Limb (tissue), 2 donors: ENCODE measurements at regions not wholly inside any gene's neighbourhood (a gene's known extent, or its start where the extent isn't known, plus 50 kb on each side); places are given as distances from the start of the nearest gene placed in this dataset.

ENCODE experiments used
- DNase-seq, 2 donors: peaks; one replicate each; pipeline ENCODE4 v3.0.0-alpha.2; 2016; ENCODE audit errors: extremely low spot score in 2 of 2

DNA sequence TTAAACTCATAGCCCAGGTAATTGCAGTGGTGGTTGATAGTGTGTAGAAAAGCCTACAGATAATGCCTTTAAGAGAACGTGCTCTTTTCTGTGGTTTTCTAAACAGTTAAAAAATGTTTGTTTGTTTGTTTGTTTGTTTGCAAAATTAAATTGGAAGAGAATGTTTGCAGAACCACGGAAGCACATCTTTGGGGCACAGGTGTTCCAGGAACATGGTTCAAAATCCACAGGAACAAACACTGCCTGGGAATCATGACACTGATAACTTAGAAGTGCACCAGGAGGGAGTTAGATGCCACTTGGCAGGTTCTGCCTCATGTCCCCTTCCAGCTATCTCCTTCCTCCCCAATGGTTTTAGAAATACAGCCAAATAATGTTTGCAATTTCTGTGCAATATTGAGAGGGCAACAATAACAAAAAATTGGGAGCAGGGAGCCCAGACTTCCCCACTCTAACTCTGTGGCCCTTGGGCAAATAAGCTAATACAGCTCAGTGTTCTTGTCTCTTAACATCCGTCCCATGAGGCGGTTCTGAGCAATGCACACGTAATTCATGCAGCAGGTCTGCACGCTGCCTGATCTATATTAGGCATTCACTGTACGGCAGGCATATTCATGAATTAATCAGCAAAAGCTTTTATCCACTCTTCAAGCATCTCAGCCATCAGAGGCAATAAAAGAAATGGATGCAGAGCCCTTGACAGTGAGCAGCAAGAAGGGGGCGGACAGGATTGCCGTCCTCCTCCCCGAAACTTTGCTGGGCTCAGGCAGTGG is 274.3 kb upstream of the FOXQ1 start:
- no peak for DNase-seq

DNA sequence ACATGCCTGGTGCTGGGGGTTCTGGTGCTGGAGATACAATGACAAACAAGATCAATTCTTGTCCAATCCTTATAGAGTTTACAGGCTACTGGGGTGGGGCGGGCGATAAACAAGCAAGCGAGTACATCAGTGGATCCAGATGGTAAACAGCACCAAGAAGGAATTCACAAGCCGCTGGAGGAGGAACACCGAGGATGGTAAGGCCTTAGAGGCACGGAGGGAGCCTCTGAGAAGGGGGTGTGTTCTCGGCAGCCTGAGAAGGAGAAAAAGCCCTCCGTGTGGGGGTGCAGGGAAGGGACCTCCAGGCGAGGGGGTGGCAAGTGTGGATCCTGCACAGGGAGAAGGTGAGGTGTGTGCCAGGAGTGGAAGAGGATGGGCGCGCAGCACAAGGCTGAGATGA is 276.5 kb upstream of the FOXQ1 start:
- no peak for DNase-seq

DNA sequence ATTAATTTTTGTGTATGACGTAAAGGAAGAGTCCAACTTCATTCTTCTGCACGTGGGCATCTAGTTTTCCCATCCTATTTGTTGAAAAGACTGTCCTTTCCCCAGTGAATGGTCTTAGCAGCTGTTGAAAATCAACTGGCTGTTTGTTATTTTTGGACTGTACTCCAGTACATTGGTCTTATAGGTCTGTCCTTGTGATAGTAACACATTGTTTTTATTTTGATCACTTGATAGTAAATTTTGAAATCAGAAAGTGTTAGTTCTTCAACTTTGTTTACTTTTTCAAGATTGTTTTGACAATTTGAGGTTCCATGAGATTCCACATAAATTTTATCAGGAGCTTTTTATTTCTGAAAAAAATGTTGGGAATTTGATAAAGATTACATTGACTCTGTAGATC is 280.2 kb upstream of the FOXQ1 start:
- no peak for DNase-seq

DNA sequence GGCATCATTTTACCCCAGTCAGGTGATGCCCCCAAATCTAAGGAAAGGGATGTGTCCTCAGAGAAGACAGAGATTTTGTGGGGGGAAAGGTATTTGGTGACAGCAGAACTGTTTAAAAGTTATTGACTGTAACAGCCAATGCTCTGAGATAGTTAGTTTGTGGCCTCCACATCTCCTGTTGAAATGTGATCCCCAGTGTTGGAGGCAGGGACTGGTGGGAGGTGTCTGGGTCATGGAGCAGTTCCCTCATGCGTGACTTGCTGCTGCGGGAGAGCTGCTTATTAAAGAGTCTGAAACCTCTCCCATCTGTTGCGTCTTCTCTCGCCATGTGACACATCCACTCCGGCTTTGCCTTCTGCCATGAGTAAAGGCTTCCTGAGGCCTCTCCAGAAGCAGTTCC is 282.8 kb upstream of the FOXQ1 start:
- DNase-seq = no peak

DNA sequence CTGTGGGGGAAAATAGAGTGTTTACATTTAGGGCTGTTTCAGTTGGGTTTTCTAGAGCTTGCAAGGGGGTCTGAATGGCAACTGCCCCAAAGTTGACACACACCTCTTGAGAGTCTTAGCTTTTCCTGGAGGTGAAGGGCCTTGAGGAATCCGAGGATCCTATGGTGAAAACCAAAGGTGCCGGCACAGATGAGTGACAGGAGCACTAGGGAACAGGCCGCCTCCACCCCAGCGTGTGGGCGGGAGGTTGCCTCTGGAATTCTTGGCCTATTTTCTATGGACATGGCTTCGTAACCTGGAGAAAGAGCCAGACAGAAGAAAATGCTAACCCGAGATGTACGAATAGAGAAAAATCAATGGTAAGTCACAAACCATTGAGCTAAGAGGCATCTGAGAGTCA is 283.2 kb upstream of the FOXQ1 start:
- no peak for DNase-seq

DNA sequence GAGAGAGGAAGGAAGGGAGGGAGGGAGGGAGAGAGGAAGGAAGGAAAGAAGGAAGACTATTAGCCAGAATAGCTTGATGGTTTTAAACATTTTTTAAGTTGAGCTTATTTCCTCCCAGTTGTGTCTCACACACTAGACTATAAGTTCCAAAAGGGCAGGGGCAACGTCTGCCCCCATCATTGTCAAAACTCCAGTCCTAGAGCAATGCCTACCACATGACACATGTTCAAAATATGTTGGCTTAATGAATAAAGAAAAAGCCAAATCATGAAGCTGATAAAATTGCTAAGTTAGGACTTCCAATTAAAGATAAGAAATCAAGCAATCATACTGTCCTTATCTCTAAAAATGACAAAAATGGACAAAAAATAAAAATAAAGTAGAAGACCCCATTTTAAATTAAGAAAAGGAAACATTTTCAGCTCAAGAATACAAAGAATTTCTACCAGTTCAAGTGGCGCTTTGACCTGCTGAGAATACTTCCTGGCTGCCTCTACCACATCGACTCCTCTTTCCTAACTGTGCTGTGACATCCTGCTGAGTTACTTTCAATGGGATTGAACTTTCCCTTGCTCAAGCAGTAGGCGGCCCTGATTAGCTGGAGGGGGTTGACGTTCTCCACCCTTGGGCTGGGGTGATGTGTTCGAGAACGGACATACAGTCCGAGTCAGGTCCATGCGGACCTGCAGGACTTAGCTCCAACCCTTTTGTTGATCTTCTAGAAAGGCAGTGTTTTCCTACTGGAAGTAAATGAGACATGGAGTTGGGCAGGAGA is 283.9 kb upstream of the FOXQ1 start:
- DNase-seq = no peak

DNA sequence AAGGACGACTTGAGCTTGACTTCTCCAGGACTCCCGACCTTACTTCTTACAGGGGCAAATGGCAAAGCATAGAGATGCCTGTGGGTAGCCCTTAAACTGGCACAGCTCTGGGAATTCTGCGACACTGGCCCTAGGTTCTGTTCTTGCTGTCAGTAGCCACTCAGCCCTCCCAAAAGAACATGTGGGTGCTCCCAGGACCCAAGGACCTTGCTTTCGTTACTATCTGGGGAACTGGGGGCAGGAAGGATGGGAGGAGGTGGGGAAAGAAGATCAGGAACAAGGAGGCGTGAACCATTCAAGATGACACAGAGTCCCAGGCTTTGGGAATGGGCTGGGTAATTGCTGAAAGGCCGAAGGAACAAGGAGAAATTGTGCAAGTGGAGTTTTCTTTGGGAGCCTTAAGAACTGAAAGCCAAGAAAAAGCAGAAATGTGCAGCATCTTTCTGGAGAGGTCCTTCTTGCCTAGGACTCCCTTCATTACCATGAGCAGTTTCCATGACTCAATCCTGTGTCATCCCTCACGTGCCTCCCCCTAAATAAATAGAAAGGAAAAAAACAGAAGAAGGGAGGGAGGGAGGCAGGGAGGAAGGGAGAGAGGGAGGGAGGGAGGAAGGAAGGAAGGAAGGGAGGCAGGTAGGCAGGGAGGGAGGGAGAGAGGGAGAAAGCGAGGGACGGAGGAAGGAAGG is 284.6 kb upstream of the FOXQ1 start:
- DNase-seq = no peak

DNA sequence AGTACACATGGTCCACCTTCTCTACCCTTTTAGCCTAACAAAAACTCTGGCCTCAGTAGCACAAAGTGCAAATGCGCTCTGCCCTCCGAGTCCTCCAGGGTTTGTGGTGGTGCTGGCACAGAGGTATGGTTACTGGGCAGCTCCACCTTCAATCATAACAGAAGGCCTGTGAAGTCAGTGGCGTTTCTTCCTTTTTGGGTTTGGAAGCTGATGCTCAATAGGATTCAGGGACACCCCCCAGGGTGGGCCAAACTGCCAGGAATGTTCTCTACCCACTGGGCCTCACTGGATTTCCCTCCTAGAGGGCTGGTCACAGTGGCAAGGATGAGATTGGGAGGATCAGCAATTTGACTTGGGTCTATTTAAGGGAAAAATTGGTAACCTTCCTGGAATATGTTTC is 286.1 kb upstream of the FOXQ1 start:
- DNase-seq = no peak

DNA sequence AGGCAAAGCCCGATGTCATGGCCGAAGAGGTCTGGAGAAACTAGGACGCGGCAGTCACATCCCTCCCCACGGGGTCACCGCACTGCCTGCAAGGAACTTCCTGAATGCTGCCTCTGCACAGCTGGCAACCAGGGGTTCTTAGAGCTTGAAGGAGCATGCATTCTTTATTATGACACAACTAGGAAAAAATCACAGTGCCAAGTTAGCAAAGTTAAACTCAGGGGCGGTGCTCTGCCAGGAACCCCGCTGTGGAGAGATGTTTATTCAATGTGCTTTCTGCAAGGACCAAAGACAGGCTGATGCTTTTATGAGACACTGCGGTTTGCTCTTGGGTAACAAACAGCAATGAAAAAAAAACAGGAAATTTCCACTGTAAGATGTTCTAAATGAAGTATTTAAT is 287.3 kb upstream of the FOXQ1 start:
- peak in 1 of 2 donors; percentile 14 for DNase-seq

DNA sequence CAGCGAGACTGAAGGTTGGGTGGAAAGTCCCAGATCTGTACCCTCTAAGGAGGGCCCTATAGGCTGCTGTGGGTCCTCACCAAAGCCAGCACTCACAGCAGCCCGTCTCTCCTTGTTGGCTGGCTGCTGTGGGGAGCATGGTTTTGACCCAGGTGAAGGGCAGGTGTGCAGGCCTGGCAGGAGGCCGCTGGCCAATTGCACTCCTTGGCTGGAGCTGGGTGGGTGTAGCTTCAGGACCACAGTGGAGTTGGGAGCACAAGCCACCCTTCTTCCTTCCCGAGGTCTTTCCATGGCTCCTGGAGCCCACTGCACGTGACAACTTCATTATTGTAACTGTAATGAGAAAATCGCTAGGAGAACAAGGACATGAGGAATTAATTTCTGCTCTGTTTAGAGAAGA is 287.7 kb upstream of the FOXQ1 start:
- no peak for DNase-seq

DNA sequence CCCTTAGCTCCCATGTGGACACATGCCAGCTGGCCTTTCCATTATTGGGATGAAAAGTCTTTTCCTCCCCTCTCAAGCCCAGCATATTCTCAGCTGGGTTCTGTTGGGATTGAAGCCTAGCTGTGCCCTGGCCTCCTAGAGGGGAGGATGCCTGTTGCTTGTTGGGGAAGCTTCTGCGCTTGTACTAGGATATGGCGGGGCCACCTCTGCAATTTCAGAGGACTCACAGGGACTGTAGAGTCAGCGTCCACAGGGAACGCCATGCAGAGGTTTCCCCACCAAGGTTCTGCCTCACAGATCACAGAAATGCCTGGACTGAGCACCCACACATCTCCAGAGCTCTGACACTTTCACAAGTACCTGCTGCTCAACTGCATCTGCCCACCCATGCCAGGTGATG is 288.7 kb upstream of the FOXQ1 start:
- no peak for DNase-seq

DNA sequence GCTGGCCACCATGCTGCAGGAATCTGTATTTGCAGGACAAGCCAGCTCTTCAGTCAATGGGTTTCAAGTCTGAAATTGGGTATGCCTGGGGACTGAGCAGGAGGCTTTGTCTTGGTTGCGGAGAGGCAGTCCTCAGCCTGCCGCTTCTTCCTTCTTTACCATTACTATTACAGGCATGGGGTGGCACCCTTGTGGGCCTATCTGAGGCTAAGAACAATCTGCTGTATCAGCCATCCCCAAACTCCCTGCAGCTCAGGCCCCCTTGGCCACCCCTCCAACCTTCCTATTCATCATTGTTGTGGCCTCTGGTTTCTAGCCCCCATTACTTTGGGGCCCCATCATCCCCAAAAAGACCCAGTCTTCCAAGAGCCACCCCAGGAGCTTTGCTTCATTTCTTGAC is 289.2 kb upstream of the FOXQ1 start:
- no peak for DNase-seq

DNA sequence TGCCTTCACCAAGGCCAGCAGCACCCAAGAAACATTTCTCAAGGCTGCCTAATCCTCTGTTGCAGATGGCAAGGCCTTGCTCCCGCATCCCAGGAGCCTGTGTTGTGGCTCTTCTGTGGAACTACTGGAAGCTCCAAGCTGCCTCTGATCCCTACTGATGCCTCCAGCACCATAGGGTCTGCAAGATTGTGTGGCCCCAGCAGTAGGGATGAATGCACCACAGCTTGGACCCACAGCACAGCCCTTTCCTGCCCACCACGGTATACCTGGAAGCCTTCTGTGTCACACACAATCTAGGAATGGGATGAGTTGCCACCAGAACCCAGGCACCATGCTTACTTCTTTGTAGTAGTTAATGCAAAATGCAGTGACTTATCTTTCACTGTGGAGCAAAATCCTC is 291.1 kb upstream of the FOXQ1 start:
- DNase-seq = no peak

DNA sequence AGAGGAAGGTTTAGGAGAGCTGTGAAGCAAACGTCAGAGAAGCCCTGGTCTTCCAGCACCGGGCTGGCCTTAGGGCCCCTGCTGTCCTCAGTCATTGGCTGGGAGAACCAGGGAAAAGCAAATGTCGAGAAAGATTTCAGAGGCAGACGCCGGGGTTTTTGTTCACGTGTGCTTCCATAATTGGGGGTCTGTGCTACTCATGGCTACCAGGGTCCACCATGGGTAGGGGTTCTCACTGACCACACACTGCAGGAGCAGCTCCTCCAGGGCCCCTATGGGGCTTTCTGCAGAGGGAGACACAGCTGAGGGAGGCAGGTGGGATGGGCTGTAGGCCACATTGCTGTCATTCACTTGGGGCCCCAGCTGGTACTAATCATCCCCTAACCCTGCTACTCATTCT is 291.8 kb upstream of the FOXQ1 start:
- DNase-seq = no peak

DNA sequence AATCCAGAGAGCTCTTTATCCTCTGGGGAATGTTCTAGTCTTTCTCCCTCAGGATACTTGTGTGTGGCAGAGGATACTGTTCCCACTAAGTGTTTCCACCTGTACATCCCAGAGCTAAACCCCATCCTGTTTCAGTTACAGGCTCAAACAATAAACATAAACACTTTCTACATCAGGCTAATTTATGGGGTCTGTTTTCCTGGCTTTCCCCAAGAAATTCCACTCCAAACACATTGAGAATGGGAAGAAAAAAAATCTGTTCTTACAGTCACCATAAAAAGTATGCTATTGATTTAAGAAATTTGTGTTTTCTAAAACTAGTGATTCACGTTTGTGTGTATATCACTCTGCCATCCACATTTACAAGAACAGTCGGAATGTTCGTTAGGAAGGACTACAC is 293.9 kb upstream of the FOXQ1 start:
- DNase-seq = no peak

DNA sequence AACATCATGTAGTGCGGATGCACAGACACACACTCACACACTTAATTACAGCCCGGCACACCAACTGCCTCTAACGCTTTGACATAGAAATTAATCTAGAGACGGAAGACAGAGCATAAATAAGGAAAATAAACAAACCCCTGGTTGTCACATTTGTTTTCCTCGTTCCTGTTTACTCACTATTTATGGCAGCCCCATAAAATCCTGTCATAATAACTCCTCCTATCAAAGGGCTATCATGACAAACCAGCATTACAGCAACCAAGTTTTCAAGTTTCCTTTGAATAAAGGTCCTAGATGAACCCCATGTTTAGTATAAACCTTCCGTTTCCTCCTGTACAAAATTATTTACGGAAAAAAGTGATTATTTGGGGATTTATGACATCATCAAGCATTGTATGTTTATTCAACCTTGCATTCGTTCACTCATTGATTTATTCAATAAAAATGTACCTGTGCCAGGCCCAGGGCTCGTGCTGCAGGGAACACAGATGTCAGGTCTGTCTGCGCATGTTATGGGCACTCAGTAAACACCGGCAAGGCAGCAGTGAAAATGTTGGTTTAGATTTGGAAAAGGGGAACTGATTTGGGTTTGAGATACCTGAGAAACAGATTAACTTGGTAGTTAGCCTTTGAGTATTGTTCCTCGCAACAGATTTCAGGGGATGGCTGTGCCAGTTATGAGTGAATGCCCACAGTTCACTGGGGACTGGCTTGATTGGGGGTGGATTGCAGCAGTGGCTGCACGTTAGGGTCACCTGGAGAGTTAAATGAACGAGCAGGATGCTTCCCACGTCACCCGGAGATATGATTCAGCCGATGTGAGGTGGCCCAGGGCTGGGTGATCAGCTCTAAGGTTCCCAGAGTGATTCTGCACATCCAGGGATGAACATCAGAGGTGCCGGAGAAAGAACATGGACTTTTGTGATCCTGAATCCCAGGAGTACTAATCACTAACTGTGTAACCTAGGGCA is 295.3 kb upstream of the FOXQ1 start:
- DNase-seq = no peak

DNA sequence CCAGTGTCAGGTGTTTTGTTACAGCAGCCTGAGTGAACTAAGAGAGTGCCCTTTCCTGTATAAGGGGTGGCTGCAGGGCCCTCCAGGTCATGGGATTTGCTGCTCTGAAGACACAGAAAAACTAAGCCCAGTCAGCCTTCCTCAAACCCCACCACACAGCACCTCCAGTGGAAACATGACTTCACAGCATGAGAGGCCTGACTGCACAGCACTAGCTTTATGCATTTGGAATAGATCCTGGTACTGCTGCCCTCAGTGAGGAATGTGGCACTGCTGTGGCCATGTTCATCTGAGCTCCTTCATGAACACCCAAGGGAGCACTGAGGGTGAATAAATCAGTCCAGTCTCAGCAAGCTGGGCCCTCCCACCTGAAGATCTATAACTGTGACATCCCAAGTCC is 296.1 kb upstream of the FOXQ1 start:
- no peak for DNase-seq

DNA sequence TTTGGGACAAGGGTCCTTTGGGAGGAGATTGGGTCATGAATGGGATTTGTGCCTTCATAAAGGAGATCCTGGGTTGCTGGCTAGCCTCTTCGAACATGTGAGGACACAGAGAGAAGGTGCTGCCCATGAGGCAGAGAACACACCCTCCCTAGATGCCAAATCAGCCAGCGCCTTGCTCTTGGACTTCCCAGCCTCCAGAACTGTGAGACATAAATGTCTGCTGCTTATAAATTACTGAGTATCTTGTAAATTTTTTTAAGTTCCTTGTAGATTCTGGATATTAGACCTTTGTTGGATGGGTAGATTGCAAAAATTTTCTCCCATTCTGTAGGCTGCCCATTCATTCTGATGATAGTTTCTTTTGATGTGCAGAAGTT is 297.5 kb upstream of the FOXQ1 start:
- DNase-seq = no peak

DNA sequence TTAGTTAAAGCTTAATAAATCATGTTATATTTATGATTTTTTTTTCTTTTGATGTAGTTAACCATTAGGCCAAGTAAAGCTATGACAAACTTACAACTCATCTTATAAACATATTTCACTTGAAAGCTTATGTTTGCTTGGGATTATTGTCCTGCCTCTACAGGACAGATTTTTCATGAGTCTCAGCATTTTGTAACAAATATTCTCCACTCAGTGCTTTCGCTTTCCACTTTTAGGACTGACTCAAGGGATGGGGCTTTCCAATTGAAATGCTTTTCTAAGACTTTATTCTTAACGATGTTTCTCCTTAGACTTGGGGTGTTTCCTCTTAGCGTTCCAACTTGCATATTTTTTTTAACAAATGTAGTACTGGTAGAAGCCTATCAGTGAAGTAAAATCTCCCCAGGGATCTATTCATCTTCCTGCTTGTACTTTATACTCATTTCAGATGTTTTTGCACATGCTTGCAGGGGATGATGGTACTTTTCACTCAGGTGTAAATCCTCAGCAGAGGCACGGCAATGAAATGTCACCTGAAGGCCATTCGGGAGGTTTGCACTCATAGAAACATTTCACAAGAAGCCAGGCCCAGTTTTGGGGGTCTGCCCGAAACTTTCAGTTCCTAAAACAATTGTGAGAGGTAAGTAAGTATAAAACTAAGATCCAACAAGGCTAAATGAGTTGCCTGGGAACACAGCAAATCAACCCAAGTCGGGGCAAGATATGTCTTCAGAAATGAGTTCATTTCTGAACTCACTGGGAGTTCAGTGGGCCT is 298.1 kb upstream of the FOXQ1 start:
- DNase-seq = no peak

DNA sequence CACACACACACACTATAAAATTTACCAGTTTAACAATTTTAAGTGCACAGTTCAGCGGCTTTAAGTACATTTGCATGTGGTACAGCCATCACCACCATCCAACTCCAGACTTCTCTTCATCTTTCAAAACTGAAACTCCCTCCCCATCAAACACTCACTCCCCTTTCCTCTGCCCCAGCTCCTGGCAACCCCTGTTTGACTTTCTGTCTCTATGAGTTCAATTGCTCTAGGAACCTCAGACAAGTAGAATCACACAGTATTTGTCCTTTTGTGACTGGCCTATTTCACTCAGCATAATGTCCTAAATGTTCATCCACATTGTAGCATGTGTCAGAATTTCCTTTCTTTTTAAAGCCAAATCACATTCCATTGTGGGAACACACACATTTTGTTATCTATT is 302.8 kb upstream of the FOXQ1 start:
- DNase-seq = no peak

DNA sequence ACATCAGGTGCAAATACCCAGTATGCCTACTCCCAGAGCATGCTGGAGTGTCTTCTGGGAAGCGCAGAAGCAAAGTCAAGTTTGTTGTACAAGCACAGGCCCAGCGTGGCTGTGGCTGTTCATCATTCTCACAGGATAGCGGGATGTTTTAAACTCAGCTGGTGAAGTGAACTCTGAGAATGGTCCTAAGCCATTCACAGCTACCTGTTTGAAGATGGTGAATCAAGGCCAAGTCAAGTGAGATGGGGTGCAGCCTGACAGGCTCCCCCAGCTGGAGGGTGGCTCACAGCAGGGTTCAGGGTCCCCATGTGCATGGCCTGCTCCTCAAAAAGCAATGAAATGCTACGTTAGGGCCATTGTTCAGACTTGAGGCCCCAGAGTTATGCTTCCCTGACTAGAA is 304.7 kb upstream of the FOXQ1 start:
- DNase-seq = no peak
